ENCODE measurements at regions not wholly inside any gene's neighbourhood (a gene's known extent, or its start where the extent isn't known, plus 50 kb on each side); places are given as distances from the start of the nearest gene placed in this dataset.

- Histone ChIP-seq H3K4me1 (ENCODE audit: insufficient read depth, low read length) (no peaks in the 10 kb centered on the region), H2AFZ (ENCODE audit: low read length) (no peak overlapping the region)
These were observed 186.0 kb upstream of the WDFY3 start for GRCh38 chr4:85152480-85152879.

More at GRCh38 chr4:85152480-85152879, 186.0 kb upstream of the WDFY3 start:
- Histone ChIP-seq H4K5ac (ENCODE audit: insufficient read length, low read depth, low read length) (no peak overlapping the region), H3K27me3 (ENCODE audit: insufficient read depth, low read length) (no peaks in the 10 kb centered on the region), H3K18ac (ENCODE audit: insufficient read length, low read depth, low read length) (no peak overlapping the region), H3K9ac (ENCODE audit: extremely low read depth, insufficient read length, low read length) (no peak overlapping the region), H2BK120ac (ENCODE audit: low read depth, low read length, poor library complexity, severe bottlenecking) (no peak overlapping the region), H3K79me2 (ENCODE audit: insufficient read depth, low read length) (0 out of 2 replicates have a peak, but pooled peaks cover 2% of the 10 kb centered on the region), H3K23ac (ENCODE audit: insufficient read length, low read depth, low read length) (no peak overlapping the region), H2BK20ac (ENCODE audit: low read depth, low read length, poor library complexity, severe bottlenecking) (no peak overlapping the region), H4K91ac (ENCODE audit: insufficient read length, low read depth, low read length) (no peak overlapping the region), H2AK5ac (ENCODE audit: insufficient read length, low read length) (no peak overlapping the region), H3K4me2 (ENCODE audit: insufficient read depth, insufficient read length, low read length) (no peak overlapping the region), H2BK5ac (ENCODE audit: insufficient read length, low read length) (no peak overlapping the region), H3K79me1 (ENCODE audit: insufficient read depth, low read depth, low read length, poor library complexity, severe bottlenecking) (no peaks in the 10 kb centered on the region), H2BK12ac (ENCODE audit: insufficient read length, low read depth, low read length) (no peak overlapping the region), H3K27ac (ENCODE audit: insufficient read length, low read depth, low read length) (no peak overlapping the region), H2BK15ac (ENCODE audit: low read depth, low read length) (no peak overlapping the region), H3K4ac (ENCODE audit: low read depth, low read length) (no peak overlapping the region), H3K23me2 (ENCODE audit: insufficient read length, low read depth, low read length, poor library complexity, severe bottlenecking) (no peaks in the 10 kb centered on the region), H3T11ph (ENCODE audit: low read length) (no peak overlapping the region), H4K8ac (replicated peaks; ENCODE audit: insufficient read length, low read depth, low read length) (no peak overlapping the region), H4K20me1 (ENCODE audit: control insufficient read depth, insufficient read depth, insufficient read length) (no peaks in the 10 kb centered on the region), H3K14ac (ENCODE audit: insufficient read depth, low read length) (no peak overlapping the region), H3K9me3 (ENCODE audit: control insufficient read depth, low read depth, low read length) (no peaks in the 10 kb centered on the region), H3K56ac (ENCODE audit: insufficient read length, low read depth, low read length) (no peak overlapping the region)
- DNase-seq: no peak
- Mint-ChIP-seq H3K4me3 (no peak overlapping the region), H3K27ac (no peak overlapping the region; a peak in 1 of 7 replicates), H3K27me3 (ENCODE audit: low read depth) (no peaks in the 10 kb centered on the region), H3K4me1 (peaks cover 3 to 7% of the 10 kb centered on the region in 2 experiments; a peak in 1 of 4 replicates), H3K36me3 (ENCODE audit: insufficient read depth in 1 of 3, low read depth in 3 of 3) (peaks cover 0 to 2% (median 0%) of the 10 kb centered on the region in 3 experiments; a peak in 1 of 7 replicates), H3K9me3 (no peaks in the 10 kb centered on the region)
- no CpG with 5 or more reads among the region's 3 CpGs for WGBS (ENCODE audit: extremely low coverage, insufficient read length, low lambda C conversion rate)
- TF ChIP-seq CTCF (conservative IDR thresholded peaks at IDR 0.05): no peak

Measured in H9 (cell line).